NCI-H82 treated with DMSO at 0.1 percent for 48 hours (cell line): ENCODE measurements at regions not wholly inside any gene's neighbourhood (a gene's known extent, or its start where the extent isn't known, plus 50 kb on each side); places are given as distances from the start of the nearest gene placed in this dataset.
"Not testable (repeated sequence)": the region's sequence is repeated elsewhere in the genome, so short reads cannot be mapped to it uniquely, and the experiment has no call there.

Experiments used
- DNase-seq: peaks from one replicate; lab custom pipeline; 2025; ENCODE audit not compliant: unreplicated experiment; lab: John Stamatoyannopoulos, UW

DNA sequence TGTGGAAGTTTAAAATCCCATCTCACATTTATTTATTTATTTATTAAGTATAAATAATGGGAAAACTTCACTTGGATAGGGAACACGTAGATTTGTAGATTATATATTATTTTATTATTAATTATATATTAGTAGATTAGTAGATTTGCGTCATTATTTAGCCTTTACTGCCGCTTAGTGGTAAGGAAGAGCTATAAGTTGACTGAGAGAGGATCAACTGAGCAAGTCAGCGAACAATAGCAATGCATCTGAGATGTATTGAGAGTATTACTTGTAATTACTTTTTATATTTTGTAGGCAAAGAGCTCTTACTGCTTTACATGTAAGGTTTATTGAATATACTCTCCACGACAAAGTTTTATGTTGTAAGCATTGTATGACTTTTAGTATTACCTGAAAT, 244.5 kb upstream of the ANKRD30A start:
- DNase-seq, result no peak

DNA sequence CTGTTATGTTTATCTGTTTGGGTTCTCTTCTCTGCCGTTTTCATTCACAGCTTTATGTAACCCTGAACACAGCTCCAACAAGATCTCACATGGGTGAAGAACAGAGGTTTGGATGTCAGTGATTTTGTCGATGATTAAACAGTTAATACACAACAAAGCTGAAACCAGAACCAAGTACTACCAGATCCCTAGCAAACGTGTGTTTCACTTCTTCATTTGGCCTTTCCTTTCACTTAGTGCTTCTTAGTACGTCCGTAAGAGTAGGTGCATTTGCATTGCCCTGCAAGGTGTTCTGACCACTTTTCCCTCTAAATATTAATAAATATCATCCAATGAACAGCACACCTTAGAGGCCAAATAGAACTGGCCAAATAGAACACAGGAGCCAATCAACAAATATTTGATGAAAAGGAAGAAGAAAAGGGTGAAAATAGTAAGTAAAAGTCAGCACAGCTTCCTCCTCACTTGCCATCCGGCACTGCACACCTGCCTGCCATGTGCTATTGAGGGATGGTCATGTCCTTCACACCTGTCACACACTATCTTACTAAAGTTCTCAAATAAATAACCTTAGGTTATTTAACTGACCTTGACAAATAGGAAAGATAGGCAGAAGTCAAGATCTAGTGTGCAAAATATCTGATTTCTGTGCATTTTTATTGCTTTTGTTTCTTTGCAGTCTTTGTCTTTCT, 252.6 kb upstream of the ANKRD30A start:
- DNase-seq, result no peak

DNA sequence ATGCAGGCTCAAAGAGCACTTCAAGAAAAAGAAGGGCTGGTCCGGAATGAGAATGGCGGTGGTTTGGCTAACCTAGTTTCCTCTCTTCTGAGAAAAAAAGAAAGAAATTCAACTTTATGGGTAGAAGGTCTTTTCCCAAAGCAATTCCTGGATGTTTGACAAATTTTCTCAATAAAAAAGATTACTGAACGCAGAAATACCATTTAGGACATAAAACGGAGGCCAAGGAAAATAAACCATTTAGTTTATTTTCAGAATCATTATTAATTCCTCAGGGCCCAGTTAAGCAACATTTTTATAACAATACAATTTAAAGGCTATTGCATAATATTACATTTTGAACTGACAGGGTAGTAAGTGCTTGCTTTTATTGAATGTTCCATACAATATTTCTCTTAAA, 284.6 kb upstream of the ANKRD30A start:
- no peak for DNase-seq

DNA sequence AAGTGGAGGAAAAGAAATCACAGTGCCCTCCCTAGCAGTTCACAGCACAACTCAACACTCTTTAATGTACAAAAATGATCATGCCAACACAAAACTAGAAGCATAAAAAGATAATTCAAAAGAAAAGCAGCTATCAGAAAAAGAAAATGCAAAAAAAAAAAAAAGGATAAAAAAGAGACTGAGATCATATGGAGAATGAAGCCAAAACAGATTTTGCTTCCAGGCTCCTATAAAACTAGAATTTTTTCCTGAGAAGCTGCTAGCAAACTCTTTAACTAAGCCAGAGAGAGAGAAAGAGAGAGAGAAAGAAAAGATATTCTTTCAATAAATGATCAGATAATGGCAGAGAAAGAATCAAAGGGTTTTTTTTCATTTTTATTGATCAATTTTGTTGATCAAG, 288.0 kb upstream of the ANKRD30A start:
- no peak for DNase-seq

DNA sequence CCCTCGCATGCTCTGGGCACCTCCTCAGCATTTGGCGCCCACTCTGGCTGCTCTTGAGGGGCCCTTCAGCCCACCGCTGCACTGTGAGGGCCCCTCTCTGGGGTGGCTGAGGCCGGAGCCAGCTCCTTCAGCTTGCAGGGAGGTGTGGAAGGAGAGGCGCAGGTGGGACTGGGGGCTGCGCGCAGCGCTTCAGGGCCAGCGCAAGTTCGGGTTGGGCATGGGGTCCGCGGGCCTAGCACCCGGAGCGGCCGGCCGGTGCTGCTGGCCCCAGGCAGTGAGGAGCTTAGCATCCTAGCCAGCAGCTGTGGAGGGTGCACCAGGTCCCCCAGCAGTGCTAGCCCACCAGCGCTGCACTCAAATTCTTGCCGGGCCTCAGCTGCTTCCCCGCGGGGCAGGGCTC, 305.6 kb upstream of the ANKRD30A start:
- no peak for DNase-seq

DNA sequence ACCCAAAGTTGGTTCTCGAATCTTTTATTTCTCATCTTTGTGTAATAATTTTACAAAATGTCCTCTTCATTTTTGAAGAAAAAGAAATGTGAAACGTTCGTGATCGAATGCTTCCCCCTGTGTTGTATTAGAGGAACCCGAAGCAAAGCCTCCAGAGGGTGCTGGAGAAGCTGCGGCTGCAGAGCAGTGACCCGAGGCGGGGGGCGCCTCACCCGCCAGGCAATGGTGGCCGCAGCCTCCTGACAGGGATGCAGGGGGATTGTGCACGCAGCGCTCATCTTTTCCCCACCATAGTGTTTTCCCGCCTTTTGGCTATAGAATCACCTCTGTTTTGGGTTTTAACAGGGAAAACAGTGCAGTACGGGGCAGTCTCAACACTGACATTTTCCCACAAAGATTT, 307.5 kb upstream of the ANKRD30A start:
- DNase-seq, result no peak

DNA sequence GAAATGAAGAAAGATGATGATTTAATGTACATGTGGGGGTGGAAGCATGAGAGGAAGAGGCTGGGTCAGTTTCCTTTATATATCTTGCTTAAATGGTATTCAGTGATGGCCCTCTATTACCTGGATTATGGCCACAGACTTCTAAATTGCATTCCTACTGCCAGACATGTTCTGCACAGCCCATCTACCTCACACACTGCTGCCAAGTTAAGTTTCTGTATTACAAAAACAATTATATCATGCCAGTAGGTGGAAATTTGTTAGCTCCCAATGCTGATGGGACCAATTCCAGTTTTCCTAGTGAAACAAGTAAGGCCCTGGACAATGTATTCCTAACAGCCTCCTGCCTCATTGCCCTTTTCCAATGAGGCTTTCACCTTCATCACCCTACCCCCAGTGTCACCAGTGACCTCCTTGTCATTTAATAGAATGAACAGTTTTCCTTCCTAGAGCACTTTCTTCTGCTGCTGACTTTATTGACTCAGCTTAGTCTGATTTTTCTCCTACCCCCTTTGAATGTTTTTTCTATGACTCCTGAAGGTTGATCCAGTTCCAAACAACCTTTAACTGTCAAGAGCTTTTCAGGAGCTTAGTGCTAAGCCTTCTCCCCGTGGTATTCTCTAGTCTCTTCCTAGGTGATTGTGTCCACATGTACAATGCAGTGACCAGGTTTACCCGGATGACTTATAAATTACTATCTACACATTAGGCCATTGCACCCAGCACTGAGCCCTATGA, 316.6 kb upstream of the ANKRD30A start:
- no peak for DNase-seq

DNA sequence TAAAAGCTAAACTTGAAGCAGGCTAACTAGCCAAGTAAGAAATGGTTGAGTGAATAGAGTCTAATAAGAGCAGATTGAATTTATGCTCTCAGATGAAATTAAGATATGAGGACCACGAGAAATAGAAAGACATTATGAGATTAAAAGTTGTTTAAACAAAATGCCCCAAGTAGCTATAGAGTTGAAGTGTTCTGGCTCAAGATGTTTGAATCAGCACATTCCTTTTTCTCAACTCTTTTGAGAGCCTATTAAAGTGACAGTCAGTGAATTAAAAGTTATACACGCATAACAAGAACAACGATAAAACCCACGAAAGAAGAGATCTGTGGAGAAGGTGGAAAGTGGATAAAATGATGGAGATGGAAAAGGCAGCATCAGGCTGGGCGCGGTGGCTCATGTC, 322.2 kb upstream of the ANKRD30A start:
- DNase-seq, result no peak

DNA sequence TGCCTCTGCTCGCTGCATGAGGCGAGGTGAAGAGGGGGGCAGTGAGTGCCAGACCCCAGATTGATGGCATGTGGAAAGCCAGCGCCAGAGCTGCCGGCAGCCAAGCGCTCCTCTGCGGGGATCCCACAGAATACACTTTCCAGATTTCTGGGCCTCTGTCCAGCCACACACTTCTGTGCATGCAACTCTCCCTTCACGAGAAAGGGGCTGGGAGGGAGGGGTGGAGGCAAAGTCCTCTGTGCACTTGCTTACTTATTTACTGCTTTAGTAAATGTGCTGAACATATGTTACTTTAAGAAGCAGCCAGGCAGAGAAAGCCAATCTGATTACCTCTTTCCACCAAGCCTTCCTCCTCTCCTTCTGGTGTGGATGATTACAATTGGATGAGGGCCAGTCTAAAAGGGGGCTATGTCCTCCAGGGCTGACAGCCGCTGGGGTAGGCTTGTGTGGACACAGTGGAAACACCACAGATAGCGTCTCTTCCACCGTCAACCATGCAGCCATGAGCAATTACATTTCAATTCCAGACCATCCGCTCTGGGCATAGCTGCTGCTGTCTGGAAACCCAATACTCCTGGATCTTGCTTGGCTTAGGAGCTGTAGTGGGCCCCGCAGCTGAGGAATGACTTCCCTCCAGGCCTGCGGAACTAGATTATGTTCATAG, 322.8 kb upstream of the ANKRD30A start:
- peak; percentile 96 for DNase-seq

DNA sequence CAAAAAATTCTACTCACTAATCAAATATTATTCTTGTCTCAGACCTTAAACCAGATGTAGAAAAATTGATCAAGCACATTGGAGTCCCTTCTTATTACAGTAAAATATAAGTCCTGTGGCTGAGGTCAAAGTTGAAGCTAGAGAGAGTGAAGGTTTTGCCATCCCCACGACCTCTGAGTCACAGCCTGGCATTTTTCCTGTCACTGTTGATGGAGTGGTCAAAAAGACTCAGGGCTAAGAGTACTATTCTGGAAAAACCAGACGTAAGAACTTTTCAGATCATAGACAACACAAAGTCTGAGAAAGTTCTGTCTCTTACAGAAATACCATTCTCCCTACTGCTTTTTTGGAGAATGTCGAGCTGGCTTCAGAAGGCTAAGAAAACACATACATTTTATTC, 323.7 kb upstream of the ANKRD30A start:
- no peak for DNase-seq

DNA sequence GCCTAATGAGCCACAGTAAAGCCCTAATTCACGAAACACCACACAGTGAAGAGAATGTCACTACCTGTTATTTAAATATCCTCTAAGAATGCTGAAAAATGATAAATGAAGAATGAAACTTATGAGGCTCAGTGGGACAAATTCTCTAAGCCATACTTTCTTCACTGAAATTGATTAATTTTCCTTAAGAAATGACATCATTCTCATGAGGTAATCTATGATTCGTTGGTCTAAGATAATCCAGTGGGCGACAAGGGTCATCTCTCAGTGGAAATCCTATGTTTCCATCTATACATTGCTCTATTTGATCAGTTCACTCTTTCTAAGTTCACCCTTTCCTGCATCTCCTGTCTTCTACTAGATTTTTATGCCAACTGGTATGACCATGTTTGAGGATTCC, 330.4 kb upstream of the ANKRD30A start:
- DNase-seq, result no peak

DNA sequence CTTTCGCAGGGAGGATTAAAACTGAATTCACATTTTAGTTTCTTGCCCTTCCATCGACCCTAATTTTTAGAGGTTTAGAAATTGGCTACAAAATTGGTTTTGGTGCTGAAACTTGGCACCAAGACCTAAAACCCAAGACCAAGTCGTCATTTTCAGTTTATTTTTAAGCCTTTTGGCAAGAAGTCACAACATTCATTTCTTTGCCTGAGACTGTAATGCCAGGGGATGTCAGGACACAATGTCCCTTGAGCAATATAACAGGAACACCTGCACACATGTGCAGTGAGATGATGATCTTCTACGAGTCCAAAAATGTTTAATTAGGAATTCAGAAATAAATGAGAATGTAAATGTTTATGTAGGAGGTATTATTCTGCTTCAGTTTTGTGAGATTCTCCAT, 335.4 kb upstream of the ANKRD30A start:
- no peak for DNase-seq

DNA sequence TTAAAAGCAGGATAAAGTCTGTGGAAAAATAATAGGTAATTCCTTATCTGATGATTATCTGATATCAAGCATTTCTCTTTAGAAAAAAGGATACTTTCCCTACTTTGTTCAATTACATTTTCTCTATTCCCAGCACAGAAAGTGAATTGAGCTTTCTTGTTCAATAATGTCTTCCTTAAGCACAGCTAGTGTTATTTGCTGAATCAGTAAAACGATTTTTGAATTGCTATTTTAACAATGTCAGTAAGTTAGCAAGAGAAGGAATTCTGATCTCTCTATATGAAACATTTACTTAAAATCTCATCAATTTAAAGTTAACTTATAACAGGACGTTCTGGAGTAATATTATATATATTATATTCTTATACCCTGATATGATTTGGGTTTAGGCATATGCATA, 337.2 kb upstream of the ANKRD30A start:
- no peak for DNase-seq

DNA sequence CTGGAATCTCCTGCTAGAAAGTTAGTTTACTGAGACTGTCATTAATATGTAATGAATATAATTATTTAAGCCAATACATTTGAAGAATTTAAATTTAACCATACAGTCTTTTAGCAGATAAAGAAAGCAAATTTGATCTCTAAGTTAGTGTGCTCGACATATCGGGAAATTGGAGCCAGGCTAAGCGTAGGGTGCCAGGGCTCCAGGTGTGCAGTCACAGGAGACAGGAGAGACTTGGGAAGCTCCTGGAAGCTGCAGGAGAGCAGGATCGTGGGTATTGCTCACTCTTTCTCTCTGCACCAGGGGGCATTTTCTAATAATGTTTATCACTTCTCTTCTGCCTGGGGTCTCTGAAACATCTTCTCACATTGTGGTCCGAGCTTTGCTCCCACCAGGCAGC, 342.0 kb upstream of the ANKRD30A start:
- DNase-seq, result no peak

DNA sequence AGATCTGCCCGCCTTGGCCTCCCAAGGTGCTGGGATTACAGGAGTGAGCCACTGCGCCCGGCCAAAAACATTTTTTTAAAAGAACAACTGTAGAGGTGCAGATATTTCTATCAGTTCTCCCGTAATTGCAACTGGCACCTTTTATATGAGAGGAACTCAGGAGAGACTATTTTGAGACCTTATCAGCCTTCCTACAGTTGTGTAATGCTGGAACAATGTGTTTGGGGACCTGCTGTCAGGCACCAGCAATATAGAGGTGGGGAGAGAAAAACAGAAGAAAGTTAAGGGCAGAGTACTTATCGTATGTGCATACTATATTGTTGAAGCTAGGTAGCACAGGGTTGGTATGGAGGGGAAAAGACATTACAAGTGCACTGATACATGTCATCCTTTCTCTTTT, 343.8 kb upstream of the ANKRD30A start:
- DNase-seq, result no peak

DNA sequence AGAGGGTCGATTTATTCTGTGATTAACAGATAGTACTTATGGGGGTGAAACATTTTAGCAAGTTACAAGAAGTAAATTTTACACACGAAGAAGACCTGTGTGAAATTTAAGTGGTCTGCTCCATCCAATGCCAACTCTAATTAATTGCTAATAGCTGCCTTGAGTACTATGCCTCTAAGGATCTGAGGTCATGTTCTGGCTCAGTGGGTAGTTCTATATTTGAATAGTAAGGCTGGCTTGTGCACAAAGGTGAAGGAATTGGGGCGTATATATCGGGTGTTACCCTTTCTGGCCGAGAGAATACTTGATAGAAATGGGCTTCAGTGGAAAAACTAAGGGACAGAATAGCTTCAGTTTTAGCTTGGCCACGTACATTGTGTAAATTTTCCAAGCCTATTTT, 345.2 kb upstream of the ANKRD30A start:
- DNase-seq, result no peak

DNA sequence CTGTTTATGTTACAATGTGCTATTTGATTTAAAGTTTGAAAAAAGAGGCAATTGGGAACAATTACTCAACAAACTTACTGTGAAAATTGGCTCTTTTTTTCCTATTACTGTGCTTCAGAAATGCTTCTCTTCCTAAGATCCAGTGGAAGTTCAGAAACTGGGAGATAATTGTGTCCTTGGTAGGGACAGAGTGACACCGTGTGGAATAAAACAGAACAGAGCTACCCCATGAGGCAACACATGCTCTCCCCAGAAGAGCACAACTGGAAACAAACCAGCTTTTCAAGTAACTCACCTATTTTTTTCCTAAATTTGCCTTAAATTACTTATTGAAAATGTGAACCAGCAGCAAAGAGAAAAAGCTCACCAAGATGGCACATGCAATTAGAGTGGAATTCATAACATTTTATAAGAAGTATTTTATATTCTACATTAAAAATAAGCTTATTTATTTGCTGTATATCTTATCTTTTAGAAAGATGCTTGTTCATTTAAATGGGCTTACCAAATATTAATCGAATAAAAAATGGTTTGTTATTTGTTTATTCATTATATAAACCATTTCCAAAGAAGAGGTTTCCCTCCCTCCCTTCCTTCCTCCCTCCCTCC, 346.1 kb upstream of the ANKRD30A start:
- peak; percentile 32 for DNase-seq

DNA sequence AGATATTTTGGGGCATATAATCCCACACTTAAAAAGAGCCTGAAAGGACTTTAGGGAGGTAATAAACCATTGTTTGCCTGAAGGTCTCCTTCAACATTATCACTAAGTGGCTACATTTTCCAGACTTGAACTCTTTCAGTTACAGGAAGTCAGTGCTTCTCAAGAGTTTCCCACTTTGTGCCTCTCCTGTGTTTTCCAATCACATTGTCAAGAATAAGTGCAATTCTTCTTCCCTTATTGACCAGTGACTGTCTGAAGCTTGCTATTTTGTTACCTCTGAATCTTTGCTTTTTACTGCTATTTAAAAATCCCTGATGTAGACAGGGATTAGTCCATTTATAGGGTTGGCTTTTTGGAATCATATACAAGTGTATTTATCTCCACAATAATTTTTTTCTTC, 346.7 kb upstream of the ANKRD30A start:
- DNase-seq, result no peak

DNA sequence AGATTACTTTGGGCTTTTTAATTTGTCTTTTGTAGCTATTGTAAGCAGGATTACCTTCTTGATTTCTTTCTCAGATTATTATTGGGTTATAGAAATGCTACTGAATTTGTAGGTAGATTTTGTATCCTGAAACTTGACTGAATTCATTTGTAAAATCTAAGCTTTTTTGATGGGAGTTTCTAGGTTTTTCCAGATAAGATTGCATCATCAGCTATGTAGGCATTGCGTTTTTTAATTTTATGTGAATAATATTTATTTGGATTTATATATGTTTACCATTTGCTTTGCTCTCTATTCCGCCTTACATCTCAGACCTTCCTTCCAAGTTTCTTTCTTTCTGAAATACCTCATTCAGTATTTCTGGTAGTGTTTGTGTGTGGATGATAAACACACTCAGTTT, 351.7 kb upstream of the ANKRD30A start:
- no peak for DNase-seq

DNA sequence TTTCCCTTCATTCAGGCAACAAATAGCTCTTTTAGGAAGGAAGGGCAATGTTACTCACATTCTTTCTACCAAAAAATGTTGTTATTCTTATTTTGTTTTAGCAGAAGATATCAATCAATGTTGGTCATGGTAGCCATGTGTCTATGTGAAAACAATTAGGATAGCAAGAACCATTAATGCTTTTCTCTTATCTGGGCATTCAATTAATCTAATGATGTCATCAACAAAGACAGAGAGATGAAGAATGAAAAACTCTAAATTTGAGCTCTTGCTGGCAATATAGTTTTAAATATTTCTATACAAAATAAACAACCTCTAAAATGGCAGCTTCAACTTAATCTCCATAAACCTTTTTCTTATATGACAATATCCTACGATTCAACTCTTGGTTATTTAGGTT, 353.7 kb upstream of the ANKRD30A start:
- DNase-seq, result no peak

DNA sequence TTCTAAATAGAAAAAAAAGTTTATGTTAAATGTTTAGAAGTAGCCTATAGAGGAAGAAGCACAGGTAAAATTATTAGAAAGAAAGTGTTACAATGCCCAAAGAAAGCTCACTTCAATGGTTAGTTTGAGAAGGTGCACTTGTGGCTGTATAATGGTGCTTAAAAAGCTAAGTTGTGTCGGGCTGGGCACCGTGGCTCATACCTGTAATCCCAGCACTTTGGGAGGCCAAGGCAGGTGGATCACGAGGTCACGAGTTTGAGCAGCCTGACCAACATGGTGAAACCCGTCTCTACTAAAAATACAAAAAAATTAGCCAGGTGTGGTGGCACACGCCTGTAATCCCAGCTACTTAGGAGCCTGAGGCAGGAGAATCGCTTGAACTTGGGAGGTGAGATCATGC, 355.7 kb upstream of the ANKRD30A start:
- DNase-seq, result not testable (repeated sequence)

DNA sequence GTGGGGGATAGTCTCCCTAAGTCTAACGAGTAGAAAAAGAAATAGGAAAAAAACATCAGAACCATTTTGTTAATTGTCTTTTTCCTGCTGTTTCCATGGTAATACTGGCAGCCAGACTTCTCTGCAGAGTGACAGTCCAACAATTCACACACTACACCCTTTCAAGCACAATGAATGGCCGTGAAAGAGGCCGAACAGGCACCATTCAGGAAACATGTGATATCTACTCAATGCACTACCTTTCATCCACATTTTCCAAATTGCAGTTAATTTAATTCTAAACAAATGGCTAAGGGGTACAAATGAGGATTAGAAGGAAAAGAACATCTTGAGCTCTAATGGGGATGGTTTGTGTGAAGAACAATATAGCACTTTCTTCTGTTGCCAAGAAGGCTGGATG, 358.5 kb upstream of the ANKRD30A start:
- DNase-seq, result no peak
